IMR-90 (cell line): ENCODE measurements at regions not wholly inside any gene's neighbourhood (a gene's known extent, or its start where the extent isn't known, plus 50 kb on each side); places are given as distances from the start of the nearest gene placed in this dataset.

Source experiments
- ATAC-seq: fragments of 200-7000 bp; cut with Tn5 transposase; 2 replicates; pipeline ENCODE4 v1.9.1; 2020; ENCODE audit warnings: low read depth, mild to moderate bottlenecking, moderate library complexity
- BruUV-seq: library from RNA; stranded (reverse); fragments of 400-500 nt; replicated peaks from 2 replicates; lab custom pipeline; 2021; lab: Mats Ljungman, UMichigan
- CTCF ChIA-PET: fragments of 300-600 bp; formaldehyde crosslinking; extraction: SDS; loops from one replicate; lab custom pipeline; 2021; ENCODE audit warnings: antibody characterized with exemption; lab: Yijun Ruan, JAX
- POLR2A ChIA-PET: fragments of 300-600 bp; sonication (Branson Sonifier 250); formaldehyde crosslinking; loops from one replicate; lab custom pipeline; 2022; ENCODE audit warnings: antibody characterized with exemption; ENCODE audit not compliant: unreplicated experiment; lab: Charles Lee
- DNase-seq: peaks from one replicate; pipeline ENCODE4 v3.0.0; 2013
- H2AFZ ChIP-seq: replicated peaks from 2 replicates; pipeline ENCODE3; 2013; ENCODE audit warnings: low read length, mild to moderate bottlenecking; ENCODE audit not compliant: poor library complexity
- H2AK5ac ChIP-seq: 2 replicates; pipeline ENCODE4 v1.6.1; 2013; ENCODE audit warnings: low read depth, low read length, inconsistent platforms
- H2AK9ac ChIP-seq: replicated peaks from 2 replicates; pipeline ENCODE3; 2013; ENCODE audit warnings: mild to moderate bottlenecking, low read depth, low read length, moderate library complexity; ENCODE audit not compliant: poor library complexity
- H2BK120ac ChIP-seq: 2 replicates; pipeline ENCODE4 v1.6.1; 2013; ENCODE audit warnings: low read depth, low read length, inconsistent platforms
- H2BK15ac ChIP-seq: 3 replicates; pipeline ENCODE4 v1.6.1; 2013; ENCODE audit warnings: low read depth, low read length, inconsistent platforms
- H2BK20ac ChIP-seq: 2 replicates; pipeline ENCODE4 v1.6.1; 2013; ENCODE audit warnings: low read depth, mild to moderate bottlenecking, inconsistent platforms, low read length, moderate library complexity
- H2BK5ac ChIP-seq: 2 replicates; pipeline ENCODE4 v1.6.1; 2013; ENCODE audit warnings: mild to moderate bottlenecking, low read depth, low read length, inconsistent platforms; ENCODE audit not compliant: poor library complexity, severe bottlenecking
- H3K14ac ChIP-seq: replicated peaks from 2 replicates; pipeline ENCODE4 v1.6.1; 2013; ENCODE audit warnings: low read depth, low read length, inconsistent platforms
- H3K18ac ChIP-seq: 2 replicates; pipeline ENCODE4 v1.6.1; 2013; ENCODE audit warnings: low read depth, low read length, control low read depth
- H3K23ac ChIP-seq: 2 replicates; pipeline ENCODE4 v1.6.1; 2013; ENCODE audit warnings: low read depth, low read length, inconsistent platforms
- H3K27ac ChIP-seq: 2 replicates; pipeline ENCODE4 v1.5.1; 2013; ENCODE audit warnings: mild to moderate bottlenecking, control low read depth, low read length; ENCODE audit not compliant: insufficient read depth
- H3K27me3 ChIP-seq: 2 replicates; pipeline ENCODE4 v1.6.1; 2013; ENCODE audit warnings: low read length; ENCODE audit not compliant: control insufficient read depth, insufficient read depth
- H3K36me3 ChIP-seq: 2 replicates; pipeline ENCODE4 v1.6.1; 2013; ENCODE audit warnings: low read length, mixed read lengths; ENCODE audit not compliant: control insufficient read depth, insufficient read depth
- H3K4ac ChIP-seq: 2 replicates; pipeline ENCODE4 v1.6.1; 2013; ENCODE audit warnings: low read depth, low read length, inconsistent platforms
- H3K4me1 ChIP-seq: 2 replicates; pipeline ENCODE4 v1.6.1; 2013; ENCODE audit warnings: low read length, mixed read lengths; ENCODE audit not compliant: control insufficient read depth, insufficient read depth
- H3K4me2 ChIP-seq: 2 replicates; pipeline ENCODE4 v1.6.1; 2013; ENCODE audit warnings: low read depth, mild to moderate bottlenecking, control low read depth, low read length, moderate library complexity
- H3K4me3 ChIP-seq: 2 replicates; pipeline ENCODE4 v1.5.1; 2013; ENCODE audit warnings: low read depth, mild to moderate bottlenecking, control low read depth, low read length, moderate library complexity; ENCODE audit not compliant: insufficient read depth
- H3K56ac ChIP-seq: 2 replicates; pipeline ENCODE4 v1.6.1; 2013; ENCODE audit warnings: low read length, inconsistent platforms; ENCODE audit not compliant: insufficient read depth; ENCODE audit errors: extremely low read depth
- H3K79me1 ChIP-seq, 2 experiments: 2 replicates each; pipeline ENCODE4 v1.6.1; 2013; ENCODE audit warnings: low read length in 2 of 2, inconsistent platforms in 1 of 2, low read depth in 1 of 2
- H3K9ac ChIP-seq: 2 replicates; pipeline ENCODE4 v1.6.1; 2013; ENCODE audit warnings: low read depth, low read length, control low read depth
- H3K9me1 ChIP-seq: 2 replicates; pipeline ENCODE4 v1.6.1; 2013; ENCODE audit warnings: low read length, inconsistent platforms; ENCODE audit not compliant: insufficient read depth
- H3K9me3 ChIP-seq: 2 replicates; pipeline ENCODE4 v1.6.1; 2013; ENCODE audit warnings: low read length; ENCODE audit not compliant: control insufficient read depth, insufficient read depth
- H4K20me1 ChIP-seq: 2 replicates; pipeline ENCODE4 v1.6.1; 2013; ENCODE audit warnings: low read length, inconsistent platforms; ENCODE audit not compliant: insufficient read depth
- H4K5ac ChIP-seq: 2 replicates; pipeline ENCODE4 v1.6.1; 2013; ENCODE audit warnings: mild to moderate bottlenecking, low read depth, low read length, control low read depth
- H4K8ac ChIP-seq, 2 experiments: 2 replicates each; pipeline ENCODE4 v1.6.1; 2013; ENCODE audit warnings: low read depth in 2 of 2, low read length in 2 of 2, control low read depth in 1 of 2, inconsistent platforms in 1 of 2
- H4K91ac ChIP-seq: 2 replicates; pipeline ENCODE4 v1.6.1; 2013; ENCODE audit warnings: low read depth, low read length, inconsistent platforms; ENCODE audit not compliant: insufficient read depth
- BHLHE40 ChIP-seq: fragments of 150-350 bp; IDR thresholded peaks from 2 replicates; pipeline ENCODE4 v1.6.1; 2016; ENCODE audit warnings: mild to moderate bottlenecking, low read depth, low read length
- CHD1 ChIP-seq: IDR thresholded peaks from 2 replicates; pipeline ENCODE4 v1.6.1; 2012; ENCODE audit warnings: low read depth, low read length, improper control_type of control experiment
- CTCF ChIP-seq: conservative IDR thresholded peaks from 2 replicates; pipeline ENCODE4 v1.5.1; 2012; ENCODE audit warnings: mild to moderate bottlenecking, low read depth, low read length, improper control_type of control experiment
- POLR2A ChIP-seq: IDR thresholded peaks from 2 replicates; pipeline ENCODE4 v1.6.1; 2012; ENCODE audit warnings: mild to moderate bottlenecking, low read depth, low read length
- RCOR1 ChIP-seq: IDR thresholded peaks from 2 replicates; pipeline ENCODE4 v1.6.1; 2012; ENCODE audit warnings: mild to moderate bottlenecking, low read length, improper control_type of control experiment; ENCODE audit not compliant: insufficient replicate concordance
- RFX5 ChIP-seq: IDR thresholded peaks from 2 replicates; pipeline ENCODE4 v1.8.0; 2012; ENCODE audit warnings: low read depth, mild to moderate bottlenecking, low read length, moderate library complexity
- SMC3 ChIP-seq: fragments of 150-350 bp; IDR thresholded peaks from 2 replicates; pipeline ENCODE4 v1.6.1; 2016; ENCODE audit warnings: low read depth, mild to moderate bottlenecking, antibody characterized with exemption, low read length, moderate library complexity
- USF2 ChIP-seq: fragments of 150-350 bp; IDR thresholded peaks from 2 replicates; pipeline ENCODE4 v1.6.1; 2017; ENCODE audit warnings: mild to moderate bottlenecking, antibody characterized with exemption, low read length, low read depth
- WGBS, 2 experiments: methylation state at CpG; one replicate each; pipeline versions ENCODE4 v1.1.5 to v1.1.7; 2013; ENCODE audit warnings: missing lambda C conversion rate in 2 of 2; ENCODE audit not compliant: insufficient read length in 1 of 2; ENCODE audit errors: extremely low coverage in 2 of 2; 5-methylcytosine and 5-hydroxymethylcytosine counted together
- dilution Hi-C: fragments of 300-500 bp; cut with HindIII; formaldehyde crosslinking; loops from one replicate; pipeline ENCODE4 v1.14.3; 2018; ENCODE audit warnings: low sequenced_read_pairs; ENCODE audit not compliant: unreplicated experiment
- in situ Hi-C: fragments of 300-500 bp; cut with MboI; formaldehyde crosslinking; loops from 3 replicates; pipeline ENCODE4 v1.14.3; 2019; ENCODE audit warnings: low sequenced_read_pairs, inconsistent platforms, mixed read lengths
- intact Hi-C: fragments of 100-400 bp; cut with micrococcal nuclease; formaldehyde crosslinking; loops from 2 replicates; pipeline ENCODE4 v1.10.0; 2022

DNA sequence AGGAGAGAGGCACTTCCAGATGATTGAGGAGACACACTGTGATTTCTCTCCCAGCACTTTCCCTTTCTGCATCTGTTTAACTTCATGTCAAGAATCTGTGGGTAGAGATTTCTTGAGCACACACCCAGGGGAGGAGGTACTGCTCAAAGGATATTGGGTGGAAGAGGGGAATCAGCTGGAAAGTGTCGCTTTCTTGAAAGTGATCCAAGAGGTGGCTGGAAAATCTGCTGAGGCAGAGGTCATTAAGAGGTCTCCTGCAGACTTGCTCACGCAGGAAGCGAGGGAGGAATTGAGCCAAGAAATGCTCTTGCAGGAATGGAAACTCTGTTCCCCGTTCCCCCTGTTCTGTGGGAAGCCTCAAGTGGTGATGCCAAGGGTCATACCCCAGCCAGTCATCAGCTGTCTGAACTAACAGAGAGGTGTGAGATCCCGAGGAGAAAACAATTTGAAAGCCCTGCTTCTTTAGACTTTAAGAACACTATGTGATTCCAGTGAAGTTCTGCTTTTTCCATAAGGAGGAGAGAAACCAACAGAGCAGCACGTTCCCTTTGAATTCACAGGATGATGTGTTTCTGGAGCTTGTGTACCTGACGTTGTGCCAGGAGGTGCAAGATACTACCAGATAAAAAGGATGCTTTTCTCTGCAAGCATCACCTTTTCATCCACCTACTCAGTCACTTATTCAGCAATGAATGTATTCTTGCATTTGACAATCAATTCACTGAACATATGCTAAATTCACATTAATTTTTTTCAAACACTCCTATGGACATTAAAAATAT is 163.4 kb upstream of the GPR12 start:
- WGBS, 2 experiments, result 0% methylated on average over 2 of the region's 7 CpGs; no CpG with 5 or more reads in 1 of the 2 experiments
- Histone ChIP-seq H4K20me1 (no peaks in the 10 kb centered on the region), H3K36me3 (no peaks in the 10 kb centered on the region), H2BK5ac (no peak overlapping the region), H3K9me3 (no peaks in the 10 kb centered on the region), H4K5ac (no peak overlapping the region), H3K4ac (no peak overlapping the region), H3K9ac (no peak overlapping the region), H3K4me3 (no peak overlapping the region), H2BK20ac (no peak overlapping the region), H4K8ac (no peak overlapping the region), H3K27me3 (peaks cover 55% of the 10 kb centered on the region), H3K18ac (no peak overlapping the region), H4K91ac (no peak overlapping the region), H3K27ac (no peak overlapping the region), H2AK9ac (no peak overlapping the region), H2AK5ac (no peak overlapping the region), H3K4me1 (no peaks in the 10 kb centered on the region), H2AFZ (no peak overlapping the region), H3K79me1 (no peaks in the 10 kb centered on the region), H2BK15ac (no peak overlapping the region), H3K4me2 (no peak overlapping the region), H2BK120ac (no peak overlapping the region), H3K23ac (no peak overlapping the region), H3K9me1 (no peaks in the 10 kb centered on the region), H3K56ac (no peak overlapping the region), H3K14ac (no peak overlapping the region)
- CTCF ChIA-PET, result no interaction called here
- intact Hi-C loops, result no loop called here
- TF ChIP-seq CHD1 (no peak), RCOR1 (no peak), USF2 (no peak), BHLHE40 (no peak), RFX5 (no peak), SMC3 (no peak), CTCF (no peak), POLR2A (no peak)
- DNase-seq (peak; percentile 34), ATAC-seq (peak; percentile 40)
- BruUV-seq, result no TSS peak
- POLR2A ChIA-PET, result no interaction called here
- dilution Hi-C loops, result no loop called here
- in situ Hi-C loops, result no loop called here
